BJ (cell line): ENCODE measurements at regions not wholly inside any gene's neighbourhood (a gene's known extent, or its start where the extent isn't known, plus 50 kb on each side); places are given as distances from the start of the nearest gene placed in this dataset.

Source experiments
- CTCF ChIA-PET: fragments of 350-600 bp; formaldehyde crosslinking; extraction: SDS; loops from one replicate; lab custom pipeline; 2021; ENCODE audit warnings: antibody characterized with exemption, inconsistent platforms; lab: Yijun Ruan, JAX
- POLR2A ChIA-PET: fragments of 300-600 bp; sonication (Branson Sonifier 250); formaldehyde crosslinking; extraction: SDS; loops from one replicate; lab custom pipeline; 2021; ENCODE audit warnings: antibody characterized with exemption; lab: Charles Lee
- DNase-seq: peaks from one replicate; pipeline ENCODE4 v3.0.0-alpha.2; 2011; ENCODE audit warnings: low read depth
- H3K27me3 ChIP-seq: 2 replicates; pipeline ENCODE4 v1.6.0; 2011; ENCODE audit warnings: low read length; ENCODE audit not compliant: control insufficient read depth, insufficient read depth
- H3K36me3 ChIP-seq: 2 replicates; pipeline ENCODE4 v1.5.1; 2011; ENCODE audit warnings: low read length; ENCODE audit not compliant: control insufficient read depth, insufficient read depth
- H3K4me3 ChIP-seq: 2 replicates; pipeline ENCODE4 v1.5.1; 2011; ENCODE audit warnings: low read depth, mild to moderate bottlenecking, control low read depth, low read length
- TF ChIP-seq, protein P1 (sequence below): IDR thresholded peaks from 2 replicates; pipeline ENCODE4 v1.5.1; 2011; ENCODE audit warnings: low read depth, mild to moderate bottlenecking, control low read depth, inconsistent platforms, low read length, moderate library complexity; ENCODE audit not compliant: insufficient read depth

DNA sequence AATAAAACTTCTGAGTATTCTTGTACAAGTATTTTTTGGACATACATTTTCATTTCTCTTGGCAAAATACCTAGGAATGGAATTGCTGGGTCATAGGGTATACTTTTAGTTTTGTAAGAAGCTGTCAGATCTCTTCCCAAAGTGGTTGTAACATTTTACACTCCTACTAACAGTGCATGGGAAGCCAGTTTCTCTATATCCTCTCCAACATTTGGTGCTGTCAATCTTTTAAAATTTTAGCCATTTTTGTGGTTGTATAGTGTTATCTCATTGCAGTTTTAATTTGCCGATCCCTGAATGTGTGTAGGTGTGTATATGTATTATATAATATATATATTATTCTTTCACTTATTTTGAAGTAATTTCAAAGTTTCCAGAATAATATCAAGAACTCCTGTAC, 63.1 kb upstream of the TMEM178A start:
- Histone ChIP-seq H3K4me3 (no peak overlapping the region), H3K36me3 (no peaks in the 10 kb centered on the region), H3K27me3 (peaks cover 2% of the 10 kb centered on the region; the same call in 1 of the 2 replicates)
- no peak for DNase-seq
- CTCF ChIA-PET: interaction anchor here (1.6 kb wide), 1 partner anchor 9 kb away, joined by 6 read pairs; no protein-coding TSS in a partner anchor
- POLR2A ChIA-PET: no interaction called here
- TF ChIP-seq, protein P1, sequence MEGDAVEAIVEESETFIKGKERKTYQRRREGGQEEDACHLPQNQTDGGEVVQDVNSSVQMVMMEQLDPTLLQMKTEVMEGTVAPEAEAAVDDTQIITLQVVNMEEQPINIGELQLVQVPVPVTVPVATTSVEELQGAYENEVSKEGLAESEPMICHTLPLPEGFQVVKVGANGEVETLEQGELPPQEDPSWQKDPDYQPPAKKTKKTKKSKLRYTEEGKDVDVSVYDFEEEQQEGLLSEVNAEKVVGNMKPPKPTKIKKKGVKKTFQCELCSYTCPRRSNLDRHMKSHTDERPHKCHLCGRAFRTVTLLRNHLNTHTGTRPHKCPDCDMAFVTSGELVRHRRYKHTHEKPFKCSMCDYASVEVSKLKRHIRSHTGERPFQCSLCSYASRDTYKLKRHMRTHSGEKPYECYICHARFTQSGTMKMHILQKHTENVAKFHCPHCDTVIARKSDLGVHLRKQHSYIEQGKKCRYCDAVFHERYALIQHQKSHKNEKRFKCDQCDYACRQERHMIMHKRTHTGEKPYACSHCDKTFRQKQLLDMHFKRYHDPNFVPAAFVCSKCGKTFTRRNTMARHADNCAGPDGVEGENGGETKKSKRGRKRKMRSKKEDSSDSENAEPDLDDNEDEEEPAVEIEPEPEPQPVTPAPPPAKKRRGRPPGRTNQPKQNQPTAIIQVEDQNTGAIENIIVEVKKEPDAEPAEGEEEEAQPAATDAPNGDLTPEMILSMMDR: no peak

DNA sequence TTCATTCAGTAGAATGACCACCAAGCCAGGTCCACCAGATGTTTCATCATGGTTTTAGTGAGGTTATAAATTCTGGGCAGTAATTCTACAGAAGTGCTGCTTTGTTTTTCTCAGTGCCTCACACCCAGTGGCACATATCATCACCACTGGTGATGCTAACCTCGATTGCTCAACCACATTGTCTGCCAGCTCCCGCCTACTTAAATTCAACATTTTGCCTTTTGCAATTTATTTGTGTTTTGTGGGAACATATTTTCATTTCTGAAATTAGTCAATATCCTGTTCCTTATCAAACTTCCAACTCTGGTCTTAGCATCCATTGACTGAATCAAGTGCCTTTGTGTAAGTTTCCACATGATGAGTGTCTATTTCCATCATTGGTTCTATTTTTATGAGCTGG, 62.3 kb upstream of the TMEM178A start:
- ChIA-PET POLR2A (no interaction called here), CTCF (interaction anchor here (1.2 to 2.1 kb wide), 5 partner anchors 8 to 126 kb away, joined by 3 to 12 read pairs (median 4); no protein-coding TSS in a partner anchor)
- H3K36me3 ChIP-seq: no peaks in the 10 kb centered on the region
- no peak overlapping the region for H3K4me3 ChIP-seq
- no peak for DNase-seq
- H3K27me3 ChIP-seq: peaks cover 2% of the 10 kb centered on the region; the same call in 1 of the 2 replicates
- TF ChIP-seq, protein P1: no peak

DNA sequence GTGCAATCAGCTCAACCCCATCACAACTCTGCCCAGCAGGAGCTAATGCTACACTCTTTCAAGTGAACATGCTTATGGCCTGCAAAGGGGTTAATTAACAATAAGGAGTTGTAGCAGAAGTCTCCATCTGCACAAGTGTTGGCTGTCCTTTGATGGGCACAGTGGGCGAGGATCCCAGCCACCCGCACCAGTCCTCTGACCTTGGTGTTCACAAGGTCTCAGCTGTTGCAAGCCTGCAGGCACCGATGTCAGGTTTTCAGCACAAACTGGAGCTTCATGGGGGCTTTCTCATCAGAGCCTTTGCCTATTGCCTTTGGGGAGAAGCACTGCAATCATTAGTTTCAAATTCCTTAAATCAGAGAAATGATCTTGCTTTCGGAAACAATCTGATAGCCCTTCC, 60.9 kb upstream of the TMEM178A start:
- Histone ChIP-seq H3K27me3 (peaks cover 2% of the 10 kb centered on the region; the same call in 1 of the 2 replicates), H3K4me3 (no peak overlapping the region), H3K36me3 (no peaks in the 10 kb centered on the region)
- ChIA-PET CTCF (interaction anchor here (1.5 to 2.1 kb wide), 3 partner anchors 9 to 125 kb away, joined by 4 to 12 read pairs (median 8); no protein-coding TSS in a partner anchor), POLR2A (no interaction called here)
- no peak for DNase-seq
- TF ChIP-seq, protein P1: no peak

DNA sequence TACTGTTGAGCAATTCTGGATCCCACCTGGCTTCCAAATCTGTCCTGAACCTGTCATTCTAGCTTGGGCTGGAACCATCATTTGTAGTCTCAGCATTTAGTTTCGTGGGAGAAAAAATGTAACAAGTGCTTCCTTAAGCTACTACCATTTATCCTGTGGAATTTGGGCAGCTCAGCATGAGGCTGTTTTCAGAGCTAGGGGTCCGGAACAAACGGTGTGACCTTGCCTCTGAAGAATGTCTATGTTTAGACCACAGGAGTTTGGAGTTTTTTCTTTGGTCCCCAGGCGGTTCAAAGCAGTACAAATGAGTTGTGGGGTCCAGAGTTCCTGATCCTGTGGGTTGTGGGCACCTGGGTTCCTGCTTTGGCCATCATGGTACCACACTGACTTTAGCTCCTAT, 59.1 kb upstream of the TMEM178A start:
- ChIA-PET POLR2A (no interaction called here), CTCF (interaction anchor here (1.7 kb wide), 1 partner anchor 13 kb away, joined by 6 read pairs; no protein-coding TSS in a partner anchor)
- TF ChIP-seq, protein P1: no peak
- DNase-seq: no peak
- H3K27me3 ChIP-seq: peaks cover 2% of the 10 kb centered on the region; the same call in 1 of the 2 replicates
- no peak overlapping the region for H3K4me3 ChIP-seq
- no peaks in the 10 kb centered on the region for H3K36me3 ChIP-seq

DNA sequence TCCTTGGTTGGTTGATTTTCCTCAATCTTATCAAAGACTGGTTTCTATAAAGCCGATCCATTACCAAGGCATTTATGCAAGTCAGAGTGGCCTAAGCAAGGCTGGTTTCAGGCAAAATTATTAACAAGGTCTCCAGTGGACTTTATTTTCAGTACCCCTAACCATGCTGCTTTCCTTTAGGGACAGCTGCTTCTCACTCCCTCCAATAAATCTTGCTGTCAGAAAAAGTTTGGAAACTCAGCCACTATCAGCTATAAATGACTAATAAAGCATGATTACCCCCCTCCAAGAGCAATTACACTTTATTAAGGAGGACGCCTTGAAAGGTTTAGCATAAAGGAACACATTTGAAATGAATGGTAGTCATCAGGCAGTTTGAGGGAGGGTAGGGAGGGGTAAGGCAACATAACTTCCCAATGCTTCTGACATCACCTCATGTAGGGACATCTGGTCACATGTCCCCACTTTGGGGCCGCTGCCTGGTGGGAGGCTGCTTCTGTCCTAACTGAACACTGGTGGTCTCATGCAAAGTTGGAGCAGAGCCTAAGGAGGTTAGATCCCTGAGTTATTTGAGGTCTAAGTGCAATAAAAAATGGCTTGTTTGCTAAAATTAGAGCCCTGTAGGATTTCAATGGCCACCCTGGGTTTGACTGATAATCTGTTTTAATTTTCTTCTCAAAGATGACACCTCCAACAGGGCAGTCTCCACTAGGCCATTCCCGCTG, 58.0 kb upstream of the TMEM178A start:
- Histone ChIP-seq H3K27me3 (peaks cover 2% of the 10 kb centered on the region; the same call in 1 of the 2 replicates), H3K36me3 (no peaks in the 10 kb centered on the region), H3K4me3 (no peak overlapping the region)
- no peak for DNase-seq
- POLR2A ChIA-PET: no interaction called here
- CTCF ChIA-PET: interaction anchor here (0.8 to 1.7 kb wide), 2 partner anchors 10 to 14 kb away, joined by 3 to 6 read pairs; no protein-coding TSS in a partner anchor
- TF ChIP-seq, protein P1: no peak
